ENCODE measurements at regions not wholly inside any gene's neighbourhood (a gene's known extent, or its start where the extent isn't known, plus 50 kb on each side); places are given as distances from the start of the nearest gene placed in this dataset.

GRCh38 chr7:106480616-106481031, 180.3 kb downstream of the CCDC71L start:
- Mint-ChIP-seq H3K4me3 (ENCODE audit: low read depth, unreplicated experiment) (no peak overlapping the region), H3K4me1 (ENCODE audit: low read depth, unreplicated experiment) (peaks cover 33% of the 10 kb centered on the region), H3K27ac (ENCODE audit: unreplicated experiment) (no peak overlapping the region), H3K36me3 (ENCODE audit: insufficient read depth, unreplicated experiment) (peaks cover 5% of the 10 kb centered on the region), H3K9me3 (ENCODE audit: low read depth, unreplicated experiment) (no peaks in the 10 kb centered on the region), H3K27me3 (ENCODE audit: unreplicated experiment) (no peaks in the 10 kb centered on the region)
- TF ChIP-seq CTCF (IDR thresholded peaks at IDR 0.05; ENCODE audit: unreplicated experiment) = no peak
- DNase-seq = no peak
- intact Hi-C loops (cut with micrococcal nuclease; ENCODE audit: unreplicated experiment) = loop anchor here (5.0 kb wide), 1 partner anchor 303 kb away; no protein-coding TSS in a partner anchor
- no TSS peak for BruUV-seq (replicated peaks)
- CTCF ChIA-PET = no interaction called here

GRCh38 chr7:106480161-106480579, 180.8 kb downstream of the CCDC71L start:
- Mint-ChIP-seq H3K27ac (ENCODE audit: unreplicated experiment) (no peak overlapping the region), H3K27me3 (ENCODE audit: unreplicated experiment) (no peaks in the 10 kb centered on the region), H3K36me3 (ENCODE audit: insufficient read depth, unreplicated experiment) (peaks cover 5% of the 10 kb centered on the region), H3K4me3 (ENCODE audit: low read depth, unreplicated experiment) (no peak overlapping the region), H3K9me3 (ENCODE audit: low read depth, unreplicated experiment) (peaks cover 1% of the 10 kb centered on the region), H3K4me1 (ENCODE audit: low read depth, unreplicated experiment) (peaks cover 28% of the 10 kb centered on the region)
- BruUV-seq (replicated peaks) = no TSS peak
- TF ChIP-seq CTCF (IDR thresholded peaks at IDR 0.05; ENCODE audit: unreplicated experiment) = no peak
- DNase-seq = no peak
- CTCF ChIA-PET = no interaction called here
- intact Hi-C loops (cut with micrococcal nuclease; ENCODE audit: unreplicated experiment) = loop anchor here (5.0 kb wide), 1 partner anchor 303 kb away; no protein-coding TSS in a partner anchor

GRCh38 chr7:106476751-106477150, 184.2 kb downstream of the CCDC71L start:
- H3K27me3 Mint-ChIP-seq (ENCODE audit: unreplicated experiment) = no peaks in the 10 kb centered on the region
- no peak overlapping the region for H3K27ac Mint-ChIP-seq (ENCODE audit: unreplicated experiment)
- peaks cover 3% of the 10 kb centered on the region for H3K9me3 Mint-ChIP-seq (ENCODE audit: low read depth, unreplicated experiment)
- CTCF ChIA-PET = no interaction called here
- no peak overlapping the region for H3K4me3 Mint-ChIP-seq (ENCODE audit: low read depth, unreplicated experiment)
- DNase-seq = no peak
- BruUV-seq (replicated peaks) = no TSS peak
- no peaks in the 10 kb centered on the region for H3K36me3 Mint-ChIP-seq (ENCODE audit: insufficient read depth, unreplicated experiment)
- TF ChIP-seq CTCF (IDR thresholded peaks at IDR 0.05; ENCODE audit: unreplicated experiment) = no peak
- peaks cover 12% of the 10 kb centered on the region for H3K4me1 Mint-ChIP-seq (ENCODE audit: low read depth, unreplicated experiment)
- intact Hi-C loops (cut with micrococcal nuclease; ENCODE audit: unreplicated experiment) = no loop called here

- intact Hi-C loops (cut with micrococcal nuclease; ENCODE audit: unreplicated experiment) = no loop called here
- BruUV-seq (replicated peaks) = no TSS peak
- no peaks in the 10 kb centered on the region for H3K27me3 Mint-ChIP-seq (ENCODE audit: unreplicated experiment)
- H3K4me1 Mint-ChIP-seq (ENCODE audit: low read depth, unreplicated experiment) = peaks cover 9% of the 10 kb centered on the region
- no peak for DNase-seq
- CTCF ChIA-PET = interaction anchor here (0.5 kb wide), 1 partner anchor 307 kb away, joined by 4 read pairs; no protein-coding TSS in a partner anchor
- no peak for TF ChIP-seq CTCF (IDR thresholded peaks at IDR 0.05; ENCODE audit: unreplicated experiment)
- H3K27ac Mint-ChIP-seq (ENCODE audit: unreplicated experiment) = no peak overlapping the region
- H3K4me3 Mint-ChIP-seq (ENCODE audit: low read depth, unreplicated experiment) = no peak overlapping the region
- peaks cover 7% of the 10 kb centered on the region for H3K9me3 Mint-ChIP-seq (ENCODE audit: low read depth, unreplicated experiment)
- no peaks in the 10 kb centered on the region for H3K36me3 Mint-ChIP-seq (ENCODE audit: insufficient read depth, unreplicated experiment)
These were observed 188.0 kb upstream of the NAMPT start for GRCh38 chr7:106472741-106473140.

Data from Calu3 (cell line).